CMK (cell line): ENCODE measurements at regions not wholly inside any gene's neighbourhood (a gene's known extent, or its start where the extent isn't known, plus 50 kb on each side); places are given as distances from the start of the nearest gene placed in this dataset.
"Not testable (repeated sequence)": the region's sequence is repeated elsewhere in the genome, so short reads cannot be mapped to it uniquely, and the experiment has no call there.

Experiments used
- DNase-seq: peaks from one replicate; pipeline ENCODE4 v3.0.0-alpha.2; 2010; ENCODE audit warnings: low read depth

DNA sequence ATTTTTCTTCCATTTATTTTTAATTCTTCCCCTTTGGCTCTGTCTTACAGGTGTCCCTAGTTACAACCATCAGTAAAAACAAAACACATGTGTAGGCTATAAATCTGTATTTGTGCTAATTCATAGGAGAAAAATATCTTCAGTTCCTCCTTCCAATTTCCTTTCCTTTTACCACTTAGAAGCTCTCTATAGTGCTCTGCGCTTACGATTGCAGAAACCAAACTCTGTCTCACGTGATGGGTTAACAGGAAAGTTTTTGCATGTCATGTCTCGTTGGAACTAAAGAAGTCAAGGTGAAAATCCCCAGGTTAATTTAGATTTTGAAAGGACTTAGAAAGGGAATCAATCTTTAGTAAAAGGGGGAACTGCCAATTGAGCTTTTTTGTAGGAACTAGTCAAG lies 1390.5 kb upstream of the ZEB2 start:
- no peak for DNase-seq

DNA sequence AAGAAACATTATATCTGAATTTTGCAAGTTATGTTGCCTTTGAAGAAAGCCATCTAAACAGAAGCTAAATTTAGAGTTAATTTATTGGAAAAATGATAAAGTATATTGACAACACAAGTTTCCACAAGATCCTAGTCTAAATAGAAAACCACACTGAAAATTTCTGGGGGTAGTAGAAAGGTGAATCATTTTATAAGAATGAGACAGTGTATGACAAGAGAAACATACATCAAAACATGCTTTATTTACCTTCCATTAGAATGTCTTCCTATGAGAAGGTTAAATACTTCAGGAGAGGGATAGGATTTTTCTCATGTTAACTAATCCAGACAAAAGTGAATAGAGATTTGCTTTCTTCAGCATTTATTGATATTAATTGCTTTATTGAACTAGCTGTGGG lies 1389.8 kb upstream of the ZEB2 start:
- DNase-seq, result no peak

DNA sequence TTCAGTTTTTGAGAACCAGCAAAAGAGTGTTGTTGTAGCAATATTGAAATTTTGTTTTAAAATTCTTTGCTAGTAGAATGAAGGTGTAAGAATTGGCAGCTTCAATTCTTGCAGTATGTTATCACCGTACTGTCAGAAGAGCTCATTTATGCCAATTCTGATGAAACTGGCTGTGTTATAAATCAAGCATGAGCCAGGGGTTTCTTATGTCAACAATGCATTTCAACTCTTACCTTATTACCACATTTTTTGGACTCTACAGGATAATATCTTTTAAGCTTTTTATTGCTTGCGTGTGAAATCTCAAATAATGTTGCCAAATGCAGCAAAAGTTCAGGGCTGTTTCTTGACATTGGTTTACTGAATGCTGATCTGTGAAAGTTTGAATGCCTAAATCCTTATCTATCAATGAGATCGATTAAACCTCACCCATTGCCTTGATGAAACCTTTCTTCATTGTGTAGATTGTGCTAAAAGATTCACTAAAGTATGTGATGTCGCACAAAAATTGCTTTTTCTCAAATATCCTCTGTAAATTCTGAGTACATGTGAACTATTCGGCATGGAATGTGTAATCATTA lies 1389.3 kb upstream of the ZEB2 start:
- no peak for DNase-seq

DNA sequence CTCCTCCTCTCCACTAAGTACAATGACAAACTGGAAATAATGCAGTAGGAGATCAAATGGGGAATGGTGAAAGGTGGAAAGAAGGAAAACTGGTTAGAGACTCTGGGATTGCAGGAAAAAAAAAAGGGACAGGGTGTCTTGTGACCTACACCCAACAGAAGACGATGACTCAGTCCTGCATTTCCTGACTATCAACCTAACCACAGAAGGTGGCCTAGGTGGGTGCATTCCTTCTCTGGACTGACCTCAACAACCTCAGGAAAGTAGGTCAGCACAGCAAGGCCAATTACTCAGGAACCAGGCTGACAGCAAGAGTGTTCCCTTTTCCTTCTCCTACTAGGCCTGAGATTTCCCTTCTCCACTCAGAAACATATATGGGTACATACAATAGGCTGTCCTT lies 1386.4 kb upstream of the ZEB2 start:
- no peak for DNase-seq

DNA sequence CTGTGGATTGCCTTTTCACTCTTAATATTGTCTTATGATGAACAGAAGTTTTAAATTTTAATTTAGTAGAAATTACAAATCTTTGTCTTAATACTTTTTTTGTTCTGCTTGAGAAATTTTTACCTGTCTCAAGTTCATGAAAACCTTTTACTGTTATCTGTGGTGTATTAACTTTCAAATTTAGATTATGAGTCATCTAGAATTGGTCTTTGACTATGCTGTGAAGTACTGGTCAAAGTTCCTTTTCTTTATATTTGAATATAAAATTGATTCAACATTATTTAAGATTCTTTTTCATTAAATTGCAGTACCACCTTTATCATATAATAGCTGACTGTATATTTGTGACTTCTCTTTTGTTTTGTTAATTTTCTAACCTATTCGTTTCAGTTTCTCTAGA lies 1385.5 kb upstream of the ZEB2 start:
- no peak for DNase-seq

DNA sequence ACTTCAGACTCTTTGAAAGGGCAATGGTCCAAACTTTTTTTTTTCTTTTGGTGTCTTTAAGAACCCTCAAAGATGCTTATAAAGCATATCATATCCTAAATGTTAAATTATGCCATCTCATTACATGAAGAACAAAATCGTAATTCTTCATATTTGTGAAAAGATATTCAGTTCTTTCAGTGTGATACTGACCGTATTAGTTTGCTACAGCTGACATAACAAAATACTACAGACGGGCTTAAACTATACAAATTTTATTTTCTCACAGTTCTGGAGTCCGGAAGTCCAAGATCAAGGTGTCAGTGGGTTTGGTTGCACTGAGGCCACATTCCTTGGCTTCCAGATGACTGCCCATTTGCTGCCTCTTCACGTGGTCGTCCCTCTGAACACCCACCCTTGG lies 1377.2 kb upstream of the ZEB2 start:
- DNase-seq, result no peak

DNA sequence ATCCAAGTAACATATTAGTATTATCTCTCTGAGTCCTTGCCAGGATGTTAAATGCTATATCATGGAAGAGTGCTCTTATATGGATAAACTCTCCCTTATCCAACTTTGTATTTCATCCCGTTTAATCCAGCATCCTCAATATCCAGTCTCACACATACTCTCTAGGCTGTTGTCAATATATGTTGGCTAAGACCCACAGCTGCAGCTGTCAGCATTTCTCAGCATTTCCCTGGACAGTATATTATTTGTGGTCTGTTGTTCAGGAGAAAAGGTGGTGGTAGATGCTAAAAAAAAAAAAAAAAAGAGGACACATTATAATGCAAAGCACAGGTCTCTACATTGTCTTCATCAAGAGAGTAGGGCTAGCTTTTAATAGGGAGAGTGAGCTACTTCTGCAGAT lies 1368.0 kb upstream of the ZEB2 start:
- no peak for DNase-seq

DNA sequence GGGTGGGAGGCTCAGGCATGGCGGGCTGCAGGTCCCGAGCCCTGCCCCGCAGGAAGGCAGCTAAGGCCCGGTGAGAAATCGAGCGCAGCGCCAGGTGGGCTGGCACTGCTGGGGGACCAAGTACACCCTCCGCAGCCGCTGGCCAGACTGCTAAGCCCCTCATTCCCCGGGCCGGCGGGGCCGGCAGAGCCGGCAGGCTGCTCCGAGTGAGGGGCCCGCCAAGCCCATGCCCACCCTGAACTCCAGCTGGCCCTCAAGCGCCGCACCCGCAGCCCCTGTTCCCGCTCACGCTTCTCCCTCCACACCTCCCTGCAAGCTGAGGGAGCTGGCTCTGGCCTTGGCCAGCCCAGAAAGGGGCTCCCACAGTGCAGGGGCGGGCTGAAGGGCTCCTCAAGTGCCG lies 1361.1 kb upstream of the ZEB2 start:
- DNase-seq, result not testable (repeated sequence)

DNA sequence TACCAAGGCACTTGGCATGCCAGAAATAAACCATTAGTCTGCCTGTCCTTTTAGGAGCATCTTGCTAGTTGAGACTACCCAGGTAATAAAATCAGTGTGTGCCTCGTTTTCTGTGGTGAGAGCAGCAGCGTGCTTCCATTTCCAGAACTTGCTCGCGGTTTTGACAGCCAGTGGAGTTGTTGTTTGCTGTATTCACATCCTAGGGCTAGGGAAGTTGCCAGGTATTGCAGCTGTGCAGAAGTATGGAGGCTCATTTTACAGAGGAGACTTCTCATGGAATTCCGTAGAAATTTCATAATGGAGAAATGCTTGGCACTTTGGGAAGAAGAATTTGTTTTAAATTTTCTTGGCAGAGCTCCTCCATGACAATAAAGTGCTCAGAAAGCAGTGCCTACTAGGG lies 1355.1 kb upstream of the ZEB2 start:
- DNase-seq, result no peak

DNA sequence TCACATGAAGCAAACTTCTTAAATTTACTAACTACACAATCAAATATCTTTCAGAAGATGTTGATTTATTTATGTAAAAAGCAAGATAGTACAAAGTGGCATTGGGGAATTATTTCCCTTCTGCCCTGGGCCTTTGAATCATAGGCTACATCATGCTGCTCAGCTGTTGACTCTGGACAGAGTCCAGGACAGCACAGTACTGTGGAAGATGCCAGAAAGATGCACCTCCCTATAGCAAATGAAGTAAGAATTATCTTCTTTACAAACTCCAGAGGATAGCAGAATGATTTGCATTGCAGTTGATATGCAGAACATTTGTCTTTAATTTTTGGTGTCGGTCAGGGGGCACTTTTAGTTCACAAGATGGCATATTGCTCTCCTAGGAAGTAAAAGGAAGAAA lies 1354.5 kb upstream of the ZEB2 start:
- DNase-seq, result no peak

DNA sequence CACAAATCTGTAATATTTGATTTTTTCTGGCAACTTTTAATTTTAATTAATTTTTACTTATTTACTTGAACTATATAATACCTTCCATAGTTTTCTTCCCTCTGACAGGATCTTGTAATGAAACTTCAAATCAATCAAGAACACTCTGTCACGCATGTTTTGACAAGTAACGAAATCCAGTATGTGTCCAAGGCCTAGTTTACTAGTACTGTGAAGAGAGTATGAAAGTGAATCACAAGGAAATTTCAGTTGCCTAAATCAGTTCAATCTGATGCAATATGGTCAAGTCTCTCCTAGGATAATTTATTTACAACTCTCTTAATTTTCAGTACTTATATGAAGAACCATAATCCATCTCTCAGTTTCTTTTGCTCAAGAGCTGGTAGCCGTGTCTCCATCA lies 1344.6 kb upstream of the ZEB2 start:
- DNase-seq, result no peak

DNA sequence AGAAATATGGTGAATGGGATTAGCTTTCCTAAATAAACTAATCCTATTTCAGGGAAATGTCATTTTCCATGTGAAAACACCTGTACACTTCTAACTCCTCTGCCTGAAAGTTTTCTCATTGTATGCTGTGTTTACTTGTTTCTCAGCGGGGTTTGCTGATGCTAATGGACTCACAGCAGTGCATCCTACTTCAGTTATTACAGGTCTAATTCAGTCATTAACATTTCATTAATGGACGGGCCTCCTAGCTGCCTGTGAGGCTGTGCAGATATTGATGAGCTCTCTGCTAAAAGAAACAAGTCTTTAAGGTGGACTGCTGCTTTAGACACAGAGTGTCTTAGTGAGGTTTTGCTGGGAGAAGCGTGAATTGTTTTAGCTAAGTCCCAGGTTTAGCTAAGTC lies 1342.0 kb upstream of the ZEB2 start:
- no peak for DNase-seq

DNA sequence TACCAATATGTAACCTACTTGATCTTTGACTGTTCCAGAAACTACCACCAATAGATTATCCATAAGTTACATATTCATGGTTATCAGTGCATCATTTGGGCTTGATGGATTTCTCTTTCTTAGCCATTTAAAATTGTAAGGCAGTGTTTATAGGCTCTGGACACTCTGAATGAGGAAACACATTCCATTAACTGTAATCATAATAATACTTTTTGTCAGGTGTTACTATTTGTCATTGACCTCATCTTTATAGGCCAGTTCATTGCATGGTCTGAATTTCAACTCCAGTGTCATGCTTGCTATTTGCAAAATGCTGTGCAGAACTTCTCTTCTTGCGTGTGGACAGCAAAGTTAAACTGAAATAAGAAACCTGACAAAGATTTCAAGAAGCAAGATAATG lies 1340.2 kb upstream of the ZEB2 start:
- DNase-seq, result no peak

DNA sequence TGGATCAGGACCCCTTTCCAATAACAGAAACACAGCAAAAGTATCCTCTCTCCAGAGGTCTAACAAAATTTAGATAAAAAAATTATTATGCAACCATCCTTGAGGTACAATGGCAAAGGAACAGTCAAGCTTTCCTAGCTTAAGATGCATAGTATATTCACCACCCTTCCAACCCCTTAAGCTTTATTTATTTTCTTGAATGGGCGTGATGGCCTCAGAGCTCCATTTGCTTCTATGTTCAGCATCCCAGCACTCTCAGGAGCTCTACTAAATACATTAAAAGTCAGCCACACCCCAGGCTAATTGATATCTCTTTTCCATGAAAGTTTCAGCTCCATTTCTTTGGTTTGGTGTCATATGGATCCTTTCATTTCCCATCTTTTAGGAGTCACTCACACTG lies 1335.2 kb upstream of the ZEB2 start:
- DNase-seq, result no peak

DNA sequence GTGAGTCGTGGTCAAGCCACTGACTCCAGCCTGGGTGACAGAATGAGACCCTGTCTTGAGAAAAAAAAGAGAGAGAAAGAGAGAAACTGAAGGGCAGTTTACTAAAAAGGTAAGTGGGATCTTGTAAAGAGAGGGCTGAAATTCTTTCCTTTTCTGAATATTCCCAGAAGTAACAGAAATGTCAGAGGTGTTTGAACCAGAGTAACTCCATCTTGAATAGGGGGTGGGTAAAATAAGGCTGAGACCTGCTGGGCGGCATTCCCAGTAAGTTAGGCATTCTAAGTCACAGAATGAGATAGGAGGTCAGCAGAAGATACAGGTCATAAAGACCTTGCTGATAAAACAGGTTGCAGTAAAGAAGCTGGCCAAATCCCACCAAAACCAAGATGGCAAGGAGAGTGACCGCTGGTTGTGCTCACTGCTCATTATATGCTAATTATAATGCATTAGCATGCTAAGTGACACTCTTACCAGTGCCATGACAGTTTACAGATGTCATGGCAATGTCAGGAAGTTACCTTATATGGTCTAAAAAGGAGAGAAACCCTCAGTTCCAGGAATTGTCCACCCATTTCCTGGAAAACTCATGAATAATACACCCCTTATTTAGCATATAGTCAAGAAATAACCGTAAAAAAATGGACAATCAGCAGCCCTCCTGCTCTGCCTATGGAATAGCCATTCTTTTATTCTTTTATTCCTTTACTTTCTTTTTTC lies 1334.3 kb upstream of the ZEB2 start:
- no peak for DNase-seq

DNA sequence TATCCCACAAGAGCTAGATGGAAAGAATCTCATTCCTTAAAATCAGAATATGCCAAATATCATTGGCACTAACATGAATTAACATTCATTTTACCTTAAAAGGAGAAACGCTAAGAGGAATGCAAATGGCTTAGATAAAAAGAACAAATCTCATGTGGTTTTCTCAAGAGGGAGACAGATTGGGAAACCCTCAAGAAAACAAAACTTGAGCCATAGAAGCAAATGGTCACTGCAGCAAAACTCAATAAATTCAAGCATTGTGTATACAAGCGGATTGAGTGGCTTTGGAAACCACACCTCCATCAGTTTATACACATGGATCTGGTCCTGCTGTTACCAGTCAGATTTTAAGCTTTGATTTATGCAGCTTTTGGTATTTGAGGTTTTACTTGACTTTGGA lies 1331.8 kb upstream of the ZEB2 start:
- no peak for DNase-seq

DNA sequence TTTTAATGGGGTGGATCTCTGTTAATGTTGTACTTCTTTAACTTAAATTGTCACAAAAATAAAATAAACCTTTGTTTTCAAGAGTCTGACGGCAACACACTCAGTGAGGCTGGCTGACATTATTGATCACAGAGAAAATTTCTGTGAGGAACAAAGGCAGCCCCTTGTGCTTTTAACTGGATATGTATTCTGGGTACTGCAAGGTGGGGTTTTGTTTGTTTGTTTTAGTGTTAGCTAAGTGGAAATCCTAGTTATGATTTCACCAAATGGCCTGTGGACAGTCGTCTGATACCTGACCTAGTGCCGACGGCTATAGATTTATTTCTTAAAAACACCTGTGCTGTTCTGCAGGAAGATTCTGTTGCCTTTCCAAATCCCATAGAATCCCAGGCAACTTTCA lies 1329.5 kb upstream of the ZEB2 start:
- DNase-seq, result no peak

DNA sequence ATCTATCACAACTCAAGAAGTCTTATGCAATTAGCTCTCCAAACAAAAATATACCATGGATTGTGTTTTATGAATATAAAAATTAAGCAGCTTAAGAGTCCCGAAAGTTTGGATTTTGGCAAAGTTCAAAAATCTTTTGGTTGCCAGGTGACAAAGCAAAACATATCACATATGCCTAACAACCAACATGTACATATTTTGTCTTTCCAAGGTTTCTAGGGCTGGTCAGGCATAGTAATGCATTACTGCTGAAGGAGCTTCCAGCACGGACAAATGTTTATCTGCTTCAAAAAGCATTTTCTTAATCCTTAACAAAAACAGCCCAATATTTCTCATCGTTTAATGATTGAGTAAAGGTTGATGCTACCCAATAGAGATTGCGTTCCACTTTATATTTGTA lies 1327.1 kb upstream of the ZEB2 start:
- DNase-seq, result no peak

DNA sequence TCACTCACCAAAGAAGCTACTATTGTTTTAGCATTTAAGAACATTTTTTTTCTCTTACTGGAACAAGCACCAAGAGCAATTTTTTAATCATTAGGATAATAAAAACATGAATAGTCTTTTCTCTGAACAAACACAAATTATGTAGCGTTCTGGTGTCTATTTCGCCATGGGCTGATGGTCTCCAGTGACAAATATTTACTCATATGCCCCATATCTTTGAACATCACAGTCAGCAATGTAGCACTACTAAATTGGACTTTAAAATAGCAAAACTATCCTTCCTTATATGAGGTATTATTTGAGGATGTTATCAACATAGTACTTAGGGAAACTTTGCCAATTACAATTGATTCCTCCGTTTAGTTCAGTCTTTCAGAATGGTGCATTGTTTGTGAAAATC lies 1326.0 kb upstream of the ZEB2 start:
- DNase-seq, result no peak

DNA sequence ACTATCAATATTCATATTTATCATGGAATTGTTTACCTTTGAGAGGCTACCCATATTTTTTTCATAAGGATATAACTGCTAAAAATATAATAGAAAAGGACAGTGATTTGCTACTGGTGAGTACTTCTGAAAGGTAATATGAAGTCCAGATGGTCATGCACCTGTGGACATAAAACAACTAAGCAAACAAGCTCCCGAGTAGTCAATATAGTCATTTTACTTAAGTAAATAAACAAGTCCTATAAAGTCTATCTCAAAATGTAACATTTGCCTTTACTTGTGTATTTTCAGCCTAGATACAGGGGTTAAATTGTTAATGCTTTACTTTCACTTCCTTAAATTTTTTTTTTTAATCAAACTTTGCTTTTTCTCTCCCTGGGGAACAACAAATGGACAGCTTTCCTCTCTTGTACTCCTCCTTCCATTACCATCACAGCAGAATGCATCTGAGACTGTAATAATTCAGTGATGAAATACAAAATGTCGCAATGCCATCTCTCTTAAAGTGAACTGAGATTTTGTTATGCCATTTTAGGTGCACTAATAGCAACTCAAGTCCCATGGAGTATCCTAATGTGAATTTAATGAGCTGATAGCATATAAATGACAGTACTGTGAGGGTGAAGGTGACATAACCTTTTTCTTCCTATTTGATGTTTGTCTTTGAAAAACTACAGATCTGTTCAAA lies 1325.4 kb upstream of the ZEB2 start:
- no peak for DNase-seq

DNA sequence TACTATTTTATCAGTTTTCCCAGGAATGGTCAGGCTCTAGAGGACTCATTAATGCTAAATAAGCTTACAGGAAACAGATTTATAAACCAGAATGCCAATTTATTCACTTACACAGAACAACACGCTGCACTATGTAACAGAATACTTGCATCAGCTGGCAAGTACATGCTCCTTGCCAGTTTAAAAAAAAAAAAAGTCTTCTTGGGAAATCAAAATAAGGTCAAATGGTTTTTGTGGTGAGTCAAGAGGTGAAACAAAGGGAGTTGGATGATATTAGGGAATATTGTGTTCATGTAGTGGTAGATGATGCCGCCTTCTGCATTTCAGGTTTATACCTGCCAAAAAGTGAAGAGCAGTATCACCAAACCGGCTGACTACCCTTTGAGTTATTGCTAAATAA lies 1322.1 kb upstream of the ZEB2 start:
- no peak for DNase-seq

DNA sequence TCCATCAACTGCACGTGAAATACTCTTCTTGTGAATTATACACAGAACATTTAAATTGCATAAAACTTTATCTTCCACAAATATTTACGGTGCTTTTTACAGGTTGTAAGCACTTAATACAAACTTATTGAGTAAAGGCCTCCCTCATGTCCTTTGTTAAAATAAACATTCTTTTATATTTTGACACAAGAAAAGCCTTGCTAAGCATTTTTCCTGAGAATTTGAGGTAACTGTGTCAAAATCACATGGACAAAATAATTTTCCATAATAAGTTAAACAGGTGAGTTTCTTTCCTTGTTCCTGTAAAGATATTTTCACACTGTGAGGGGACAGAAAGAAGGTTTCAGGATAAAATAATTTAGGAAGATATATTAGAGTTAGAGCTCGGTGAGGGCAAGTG lies 1317.1 kb upstream of the ZEB2 start:
- DNase-seq, result no peak

DNA sequence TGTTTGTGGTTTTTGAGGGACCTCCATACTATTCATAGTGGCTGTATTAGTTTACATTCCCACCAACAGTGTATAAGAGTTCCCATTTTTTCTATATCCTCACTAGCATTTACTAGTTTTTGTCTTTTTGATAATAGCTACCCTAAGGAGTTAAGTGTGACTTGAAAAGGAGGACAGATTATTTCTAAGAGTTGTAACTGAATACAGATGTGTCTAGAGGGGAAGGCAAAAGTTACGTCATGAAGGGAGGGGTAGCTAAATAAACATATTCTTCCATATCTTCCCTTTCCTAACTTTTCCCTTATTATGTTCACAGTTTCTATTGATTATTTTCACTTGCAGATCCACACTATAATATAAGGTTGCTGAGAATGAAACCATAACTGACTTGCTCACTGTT lies 1315.7 kb upstream of the ZEB2 start:
- no peak for DNase-seq

DNA sequence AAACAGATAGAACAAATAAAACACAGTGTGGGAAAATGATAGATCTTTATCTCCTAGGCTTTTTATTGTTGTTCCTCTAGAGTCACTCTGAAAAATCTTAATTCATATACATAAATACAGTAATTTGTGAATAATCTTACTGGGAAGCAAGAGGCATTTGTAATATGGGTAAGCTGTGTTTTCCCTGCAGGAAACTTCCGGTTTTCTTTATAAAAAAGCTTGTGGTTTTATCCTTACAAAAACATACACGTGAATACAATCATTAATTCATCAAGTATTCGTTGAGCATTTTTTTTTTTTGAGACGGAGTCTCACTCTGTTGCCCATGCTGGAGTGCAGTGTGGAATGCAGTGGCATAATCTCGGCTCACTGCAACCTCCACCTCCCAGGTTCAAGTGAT lies 1312.8 kb upstream of the ZEB2 start:
- DNase-seq, result no peak
